ENCODE measurements at regions not wholly inside any gene's neighbourhood (a gene's known extent, or its start where the extent isn't known, plus 50 kb on each side); places are given as distances from the start of the nearest gene placed in this dataset.

GRCh38 chr6:91267246-91267645 is 680.4 kb upstream of the MAP3K7 start:
- Histone ChIP-seq H3K4me2 (no peak overlapping the region), H3K4me3 (no peak overlapping the region), H3K27ac (no peak overlapping the region), H3K9me3 (no peaks in the 10 kb centered on the region), H3K4me1 (no peaks in the 10 kb centered on the region)
- no peak for ATAC-seq
- ChIA-PET CTCF (no interaction called here), POLR2A (no interaction called here)
- no peak for FAIRE-seq
- 4% methylated on average over 6 of the region's 6 CpGs for WGBS (ENCODE audit: missing lambda C conversion rate)
- DNase-seq (ENCODE audit: low read depth in 1 of 2, low spot score in 1 of 2): no peak
- TF ChIP-seq E2F6 (IDR thresholded peaks at IDR 0.05; ENCODE audit: borderline replicate concordance, low read depth) (no peak), EP300 (IDR thresholded peaks at IDR 0.05) (no peak), CHD2 (IDR thresholded peaks at IDR 0.05; ENCODE audit: low read length, partially characterized antibody) (no peak), POLR2AphosphoS2 (conservative IDR thresholded peaks at IDR 0.05; ENCODE audit: low read length) (no peak), KDM5A (IDR thresholded peaks at IDR 0.05) (no peak), EHMT2 (IDR thresholded peaks at IDR 0.05; ENCODE audit: low read depth) (no peak), MAFK (IDR thresholded peaks at IDR 0.05; ENCODE audit: partially characterized antibody) (no peak), HEYL (CRISPR knock-in tag; IDR thresholded peaks at IDR 0.05) (no peak), CEBPB (IDR thresholded peaks at IDR 0.05) (no peak)

DNA sequence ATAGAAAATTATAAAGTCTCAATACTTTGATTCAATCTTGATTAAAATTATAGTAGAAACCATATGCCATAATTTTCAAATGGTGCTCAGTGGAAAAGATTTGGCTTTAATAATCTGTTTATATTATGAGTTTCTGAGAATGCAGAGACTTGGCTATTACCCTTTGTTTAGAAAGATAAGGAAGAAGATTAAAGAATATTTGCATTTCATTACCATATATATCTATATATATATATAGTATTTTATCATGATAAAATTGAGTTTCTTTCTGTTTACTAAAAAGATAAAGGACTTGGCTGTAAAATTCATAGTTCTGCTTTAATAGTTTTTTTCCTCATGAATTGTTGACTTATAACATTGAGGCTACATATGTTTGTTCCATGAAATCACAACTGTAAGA is 679.3 kb upstream of the MAP3K7 start:
- H3K4me1 ChIP-seq: no peaks in the 10 kb centered on the region
- TF ChIP-seq RFX5 (IDR thresholded peaks at IDR 0.05) (no peak), HEYL (CRISPR knock-in tag; IDR thresholded peaks at IDR 0.05) (no peak), FOSB (CRISPR knock-in tag; IDR thresholded peaks at IDR 0.05) (no peak), MAX (IDR thresholded peaks at IDR 0.05) (no peak), RARB (CRISPR knock-in tag; IDR thresholded peaks at IDR 0.05) (no peak), MAFK (IDR thresholded peaks at IDR 0.05; ENCODE audit: partially characterized antibody) (no peak), KDM1A (IDR thresholded peaks at IDR 0.05; ENCODE audit: low read depth) (no peak), CBX8 (IDR thresholded peaks at IDR 0.05) (no peak), KDM5A (IDR thresholded peaks at IDR 0.05) (no peak)
- no peak overlapping the region for H3K4me3 ChIP-seq
- DNase-seq (ENCODE audit: low read depth in 1 of 2, low spot score in 1 of 2) (no peak), FAIRE-seq (no peak), ATAC-seq (no peak)
- CTCF ChIA-PET: no interaction called here
- no peaks in the 10 kb centered on the region for H3K9me3 ChIP-seq
- H3K27ac ChIP-seq: no peak overlapping the region
- H3K4me2 ChIP-seq: no peak overlapping the region
- POLR2A ChIA-PET: no interaction called here

DNA sequence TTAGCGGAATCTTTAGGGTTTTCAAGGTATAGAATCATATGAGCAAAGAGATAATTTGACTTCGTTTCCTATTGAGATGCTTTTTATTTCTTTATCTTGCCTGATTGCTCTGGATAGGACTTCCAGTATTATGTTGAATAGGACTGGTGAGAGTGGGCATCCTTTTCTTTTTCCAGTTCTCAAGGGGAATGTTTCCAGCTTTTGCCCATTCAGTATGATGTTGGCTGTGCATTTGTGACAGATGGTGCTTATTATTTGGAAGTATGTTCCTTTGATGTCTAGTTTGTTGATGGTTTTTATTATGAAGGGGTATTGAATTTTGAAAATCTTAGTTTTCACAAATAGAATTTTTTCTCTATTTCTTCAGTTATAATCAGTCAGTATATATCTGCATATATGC is 656.6 kb upstream of the MAP3K7 start:
- Histone ChIP-seq H3K27ac (no peak overlapping the region), H3K4me3 (no peak overlapping the region), H3K4me2 (no peak overlapping the region), H3K9me3 (no peaks in the 10 kb centered on the region), H3K4me1 (no peaks in the 10 kb centered on the region)
- TF ChIP-seq HES2 (IDR thresholded peaks at IDR 0.05) (no peak), ESRRA (IDR thresholded peaks at IDR 0.05; ENCODE audit: borderline replicate concordance, low read length) (no peak), RCOR1 (IDR thresholded peaks at IDR 0.05; ENCODE audit: low read depth, low read length) (no peak), NR3C1 (IDR thresholded peaks at IDR 0.05) (no peak), MYC (IDR thresholded peaks at IDR 0.05; ENCODE audit: borderline replicate concordance, low read length) (no peak), MAZ (IDR thresholded peaks at IDR 0.05; ENCODE audit: borderline replicate concordance, low read depth, low read length) (no peak), JUN (IDR thresholded peaks at IDR 0.05) (no peak), POLR2AphosphoS2 (conservative IDR thresholded peaks at IDR 0.05; ENCODE audit: low read length) (no peak), NPAS2 (CRISPR knock-in tag; IDR thresholded peaks at IDR 0.05; ENCODE audit: borderline replicate concordance) (no peak), ZNF302 (CRISPR knock-in tag; IDR thresholded peaks at IDR 0.05) (no peak), KDM1A (IDR thresholded peaks at IDR 0.05; ENCODE audit: low read depth) (no peak), FOXS1 (CRISPR knock-in tag; IDR thresholded peaks at IDR 0.05) (no peak), SMC3 (IDR thresholded peaks at IDR 0.05) (no peak), HEYL (CRISPR knock-in tag; IDR thresholded peaks at IDR 0.05) (no peak)
- TF ChIP-seq, protein P1, sequence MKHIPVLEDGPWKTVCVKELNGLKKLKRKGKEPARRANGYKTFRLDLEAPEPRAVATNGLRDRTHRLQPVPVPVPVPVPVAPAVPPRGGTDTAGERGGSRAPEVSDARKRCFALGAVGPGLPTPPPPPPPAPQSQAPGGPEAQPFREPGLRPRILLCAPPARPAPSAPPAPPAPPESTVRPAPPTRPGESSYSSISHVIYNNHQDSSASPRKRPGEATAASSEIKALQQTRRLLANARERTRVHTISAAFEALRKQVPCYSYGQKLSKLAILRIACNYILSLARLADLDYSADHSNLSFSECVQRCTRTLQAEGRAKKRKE (CRISPR knock-in tag; IDR thresholded peaks at IDR 0.05; ENCODE audit: low read depth): no peak
- WGBS (ENCODE audit: missing lambda C conversion rate): 0% methylated on average over 2 of the region's 2 CpGs
- POLR2A ChIA-PET: no interaction called here
- ATAC-seq (no peak), DNase-seq (ENCODE audit: low read depth in 1 of 2, low spot score in 1 of 2) (no peak), FAIRE-seq (no peak)
- CTCF ChIA-PET: no interaction called here
